UCSD-AML1 (cell line): ENCODE measurements at regions not wholly inside any gene's neighbourhood (a gene's known extent, or its start where the extent isn't known, plus 50 kb on each side); places are given as distances from the start of the nearest gene placed in this dataset.

Experiments used
- DNase-seq: peaks from one replicate; lab custom pipeline; 2025; ENCODE audit not compliant: unreplicated experiment; lab: John Stamatoyannopoulos, UW

GRCh38 chr9:113646946-113647914 lies 183.7 kb downstream of the RGS3 start:
- no peak for DNase-seq

- DNase-seq: no peak
Measured at GRCh38 chr9:113648048-113648447, 184.5 kb downstream of the RGS3 start.

DNA sequence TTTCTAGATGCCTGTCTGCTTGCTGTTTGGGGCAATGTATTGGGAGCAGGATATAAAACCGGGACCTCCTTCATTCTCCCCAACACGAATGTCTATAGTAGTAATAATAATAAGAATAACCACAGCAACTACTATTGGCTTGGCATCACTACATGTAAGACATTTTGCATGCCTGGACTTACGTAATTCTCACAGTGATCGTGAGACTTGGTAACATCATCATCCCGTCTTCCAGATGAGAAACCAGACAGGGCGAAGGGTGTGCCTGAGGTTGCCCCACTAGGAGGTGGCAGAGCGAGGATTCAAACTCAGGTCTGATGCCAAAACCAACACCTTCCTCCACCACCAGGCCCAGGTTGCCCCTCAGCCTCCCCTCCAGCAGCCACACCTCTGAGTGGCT lies 185.1 kb downstream of the RGS3 start:
- DNase-seq: no peak

DNA sequence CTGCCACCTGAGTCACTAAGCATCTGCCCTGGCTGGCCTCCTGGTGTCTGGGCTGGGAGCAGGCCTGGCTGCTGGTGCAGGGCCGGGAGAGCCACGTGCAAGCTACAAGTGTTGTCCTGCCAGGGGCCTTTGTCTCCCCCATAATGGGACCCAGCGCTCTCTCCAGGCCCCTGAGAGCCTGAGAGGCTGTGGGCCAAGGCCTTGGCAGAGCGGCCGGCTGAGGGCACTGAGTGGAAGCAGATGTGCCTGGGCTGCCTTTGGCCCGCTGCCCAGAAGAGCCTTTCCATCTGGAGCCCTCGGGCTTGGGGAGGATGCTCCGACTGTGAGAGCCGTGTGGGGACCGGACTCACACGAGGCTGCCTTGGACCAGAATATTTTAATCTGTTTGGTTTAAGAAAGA lies 185.5 kb downstream of the RGS3 start:
- DNase-seq: no peak

DNA sequence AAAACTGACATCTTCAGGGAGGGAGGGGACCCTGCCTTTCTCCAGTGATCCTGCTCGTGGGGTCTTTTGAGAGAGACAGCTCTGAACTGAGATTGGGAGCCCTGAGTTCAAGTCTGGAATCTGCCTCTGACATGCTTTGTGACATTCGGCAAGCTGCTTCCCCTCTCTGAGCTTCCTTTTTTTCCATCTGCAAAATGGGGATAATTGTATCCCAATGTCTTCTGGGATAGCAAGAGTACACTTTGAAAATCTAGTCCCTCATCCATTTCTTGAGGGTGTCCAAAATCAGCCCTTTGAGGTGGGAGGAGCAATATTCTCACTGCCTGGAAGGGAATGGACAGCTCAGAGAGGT lies 186.3 kb downstream of the RGS3 start:
- no peak for DNase-seq

DNA sequence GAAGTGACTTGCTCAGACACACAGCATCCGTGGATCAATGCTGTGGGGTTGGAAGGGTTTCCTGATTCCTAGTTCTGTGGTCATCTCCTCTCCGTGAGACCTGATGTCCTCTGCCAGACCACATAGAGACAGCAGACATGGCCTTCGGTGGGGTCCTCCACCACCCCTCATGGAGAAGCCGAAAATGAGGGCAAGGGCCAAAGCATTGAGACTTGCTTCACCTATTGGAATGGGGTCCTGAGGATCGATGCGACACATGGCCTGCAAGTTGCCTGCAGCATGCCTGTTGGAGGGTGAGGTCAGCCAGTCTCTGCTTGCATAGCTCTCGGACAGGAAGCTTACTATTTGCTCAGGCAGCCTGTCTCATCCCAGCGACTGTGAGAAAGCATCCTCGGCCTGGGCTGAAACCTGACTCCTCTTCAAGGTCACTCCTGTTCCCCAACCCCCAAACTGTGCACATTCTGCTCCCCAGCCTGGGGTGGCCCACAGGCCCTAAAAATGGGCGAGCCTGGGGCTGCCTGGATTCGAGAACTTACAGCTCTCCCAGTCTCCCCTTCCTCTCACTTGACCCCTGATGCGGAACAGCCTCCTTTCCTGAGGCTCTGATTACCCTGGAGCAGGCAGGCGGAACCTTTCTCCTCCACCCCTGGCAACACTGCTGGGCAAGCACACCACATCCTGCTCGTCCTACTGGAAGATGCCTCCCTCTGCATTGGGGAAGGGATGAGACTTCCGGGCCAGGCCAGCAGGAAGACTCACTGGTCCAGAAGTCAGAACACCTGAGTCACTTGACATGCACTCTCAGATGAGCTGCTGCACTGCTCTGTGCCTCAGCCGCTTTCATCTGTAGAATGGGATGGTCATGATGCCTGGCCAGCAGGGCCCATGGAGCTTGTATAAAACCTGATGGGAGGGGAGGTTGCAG lies 186.9 kb downstream of the RGS3 start:
- peak; percentile 53 for DNase-seq

DNA sequence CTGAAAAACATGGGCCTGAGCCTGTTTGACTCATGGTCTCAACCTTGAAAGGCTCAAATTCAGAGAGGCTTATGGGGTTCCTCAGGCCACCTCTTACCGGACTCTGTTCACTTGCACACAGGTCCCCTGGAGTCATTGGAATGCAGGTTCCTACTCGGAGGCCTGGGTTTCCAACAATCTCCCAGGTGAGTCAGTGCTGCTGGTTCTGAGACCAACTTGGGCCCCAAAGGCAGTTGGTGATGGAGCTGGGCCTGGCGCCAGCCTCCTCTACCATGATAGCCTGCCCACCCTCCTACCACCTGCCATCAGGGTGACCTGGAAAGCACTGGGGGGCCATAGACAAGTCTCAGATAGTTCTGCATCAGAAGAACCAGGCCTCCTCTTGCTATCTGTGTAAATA lies 188.4 kb downstream of the RGS3 start:
- DNase-seq: no peak

DNA sequence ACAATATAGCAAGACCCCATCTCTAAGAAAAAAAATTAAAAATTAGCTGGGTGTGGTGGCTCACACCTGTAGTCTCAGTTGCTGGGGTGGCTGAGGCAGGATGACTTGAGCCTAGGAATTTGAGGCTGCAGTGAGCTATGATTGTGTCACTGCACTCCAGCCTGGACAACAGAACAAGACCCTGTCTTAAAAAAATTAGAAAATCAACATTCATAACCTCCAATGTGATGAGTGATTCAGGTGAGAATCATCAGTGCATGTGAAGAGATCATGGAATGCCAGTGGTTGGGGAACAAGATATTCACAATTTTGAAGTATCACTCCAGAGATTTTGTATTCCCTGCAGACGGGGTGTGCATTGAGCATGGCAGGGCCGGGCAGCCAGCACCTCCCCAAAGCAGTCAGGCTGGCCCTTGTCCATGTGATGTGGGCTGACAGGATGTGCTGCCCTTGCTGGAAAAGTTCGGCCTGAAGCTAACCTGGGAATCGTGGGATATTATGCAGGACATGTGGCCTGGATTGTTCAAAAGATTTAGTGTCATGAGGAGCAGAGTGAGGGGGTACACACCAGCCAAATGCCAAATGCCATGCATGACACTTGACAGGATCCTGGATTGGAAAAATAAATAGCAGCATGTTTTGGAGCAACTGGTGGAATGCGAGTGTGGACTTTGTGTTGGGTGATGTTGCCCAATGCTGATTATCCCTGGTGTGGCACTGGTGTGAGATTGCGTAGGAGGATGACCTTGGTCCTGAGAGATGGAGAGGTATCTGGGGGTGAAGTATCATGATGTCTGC lies 189.0 kb downstream of the RGS3 start:
- no peak for DNase-seq

- no peak for DNase-seq
Measured at GRCh38 chr9:113653746-113654604, 190.4 kb downstream of the RGS3 start.

DNA sequence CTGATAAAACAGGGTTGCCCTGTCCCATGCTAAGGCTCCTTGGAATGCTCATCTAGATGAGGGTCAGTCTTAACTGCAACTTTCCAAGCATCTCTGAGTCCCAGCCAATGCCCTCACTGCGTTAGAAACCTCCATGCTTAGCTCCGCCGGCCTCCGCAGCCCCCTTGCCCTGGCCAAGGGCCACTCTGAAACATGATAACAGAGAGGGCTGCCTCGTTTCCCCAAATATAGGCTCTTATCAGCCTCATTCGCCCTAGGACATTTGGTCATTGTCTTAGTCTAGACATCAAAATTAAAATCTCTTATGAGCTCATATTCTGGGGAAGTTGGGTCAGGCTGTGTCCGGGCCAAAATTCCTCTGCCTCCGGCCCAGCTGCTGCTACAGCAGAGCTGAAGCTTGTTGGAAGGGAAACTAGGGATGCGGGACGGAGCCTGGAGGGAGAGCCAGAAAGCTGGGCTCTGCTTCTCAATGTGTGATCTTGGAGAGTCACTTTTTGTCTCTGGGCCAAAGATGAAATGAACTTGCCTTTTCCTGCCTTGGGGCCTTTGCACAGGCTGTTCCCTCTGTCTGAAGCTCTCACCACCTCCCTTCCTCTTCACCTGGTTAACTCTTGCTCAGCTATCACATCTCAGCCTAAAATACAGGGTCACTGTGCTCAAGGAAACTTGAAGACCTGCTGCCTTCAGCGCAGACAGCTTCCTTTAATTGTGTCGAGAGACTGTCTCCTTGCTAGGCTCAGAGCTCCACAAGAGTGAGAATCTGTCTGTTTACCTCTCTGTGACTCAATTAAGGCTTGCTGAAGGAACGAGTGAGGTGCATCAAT lies 191.3 kb downstream of the RGS3 start:
- DNase-seq: no peak

- DNase-seq: peak; percentile 39
Measured at GRCh38 chr9:113656771-113657670, 193.5 kb downstream of the RGS3 start.

DNA sequence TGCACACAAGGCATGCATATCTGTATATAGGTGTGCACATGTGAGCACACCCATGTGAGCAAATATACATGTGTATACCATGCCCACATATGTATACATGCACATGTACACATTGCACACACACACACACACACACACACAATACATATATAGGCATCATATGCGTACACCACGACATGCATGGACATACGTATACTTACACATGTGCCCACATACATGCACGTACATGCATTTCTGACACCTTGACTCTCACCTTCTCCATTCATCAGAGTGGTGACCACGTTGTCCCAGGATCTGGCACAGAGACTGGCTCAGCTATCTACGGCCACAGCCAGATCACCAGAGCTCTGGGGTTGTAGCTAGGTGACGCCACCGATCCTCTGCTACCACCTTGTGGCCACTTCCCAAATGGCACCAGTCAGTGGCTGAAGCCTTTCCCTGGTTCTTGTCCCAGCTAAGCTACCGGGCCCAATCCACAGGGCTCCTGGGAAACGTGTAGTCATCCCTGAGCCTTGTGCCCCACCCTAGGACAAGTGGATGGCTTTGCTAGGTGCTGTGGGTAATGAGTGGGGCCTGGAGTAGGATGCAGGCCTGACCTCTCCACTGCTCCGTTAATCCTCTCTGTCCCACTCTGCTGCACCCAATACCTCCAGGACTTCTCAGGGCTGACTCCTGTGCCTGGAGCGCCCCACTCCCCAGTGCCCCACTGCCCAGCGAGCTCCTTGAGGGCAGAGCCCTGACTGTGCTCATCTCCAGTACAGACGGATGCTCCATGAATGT lies 194.4 kb downstream of the RGS3 start:
- DNase-seq: peak; percentile 85

GRCh38 chr9:113658545-113658895 lies 195.0 kb downstream of the RGS3 start:
- no peak for DNase-seq

DNA sequence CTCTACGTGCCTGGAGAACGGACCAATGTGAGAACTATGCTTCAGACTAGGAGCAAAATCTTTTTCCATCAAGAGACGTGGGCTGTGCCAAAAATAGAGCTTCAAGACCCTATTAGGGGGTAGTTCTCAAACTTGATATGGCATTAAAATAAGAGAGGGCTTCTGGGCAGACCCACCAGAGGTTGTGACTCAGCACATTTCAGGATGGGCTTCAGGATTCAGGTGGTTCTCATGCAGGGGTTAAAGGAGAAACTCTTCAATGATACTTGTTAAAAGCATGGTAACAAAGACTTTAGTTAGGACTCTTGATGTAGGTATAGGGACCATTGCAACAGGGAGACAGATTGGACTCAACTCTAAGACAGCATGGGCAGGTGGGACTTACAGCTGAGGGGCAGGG lies 195.5 kb downstream of the RGS3 start:
- DNase-seq: no peak

DNA sequence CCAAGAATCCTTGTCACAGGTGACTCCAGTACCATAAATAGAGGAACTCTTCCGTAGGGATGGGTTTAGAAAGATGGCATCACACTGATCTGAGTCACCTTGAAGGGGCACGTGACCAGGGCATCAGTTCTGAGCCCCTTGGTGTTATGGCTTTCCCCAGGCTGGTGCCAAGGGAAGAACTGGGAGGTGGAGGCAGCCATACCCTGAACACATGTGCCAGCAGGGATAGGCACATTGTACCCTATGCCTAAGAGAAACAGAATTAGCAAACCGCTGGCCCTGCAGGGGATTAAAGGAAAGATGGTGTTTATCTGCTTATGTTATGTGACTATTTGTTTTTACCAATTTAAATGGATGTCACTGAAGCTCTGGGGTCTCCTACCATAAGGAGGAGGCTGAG lies 196.2 kb downstream of the RGS3 start:
- no peak for DNase-seq

GRCh38 chr9:113660196-113660595 lies 196.7 kb downstream of the RGS3 start:
- no peak for DNase-seq

DNA sequence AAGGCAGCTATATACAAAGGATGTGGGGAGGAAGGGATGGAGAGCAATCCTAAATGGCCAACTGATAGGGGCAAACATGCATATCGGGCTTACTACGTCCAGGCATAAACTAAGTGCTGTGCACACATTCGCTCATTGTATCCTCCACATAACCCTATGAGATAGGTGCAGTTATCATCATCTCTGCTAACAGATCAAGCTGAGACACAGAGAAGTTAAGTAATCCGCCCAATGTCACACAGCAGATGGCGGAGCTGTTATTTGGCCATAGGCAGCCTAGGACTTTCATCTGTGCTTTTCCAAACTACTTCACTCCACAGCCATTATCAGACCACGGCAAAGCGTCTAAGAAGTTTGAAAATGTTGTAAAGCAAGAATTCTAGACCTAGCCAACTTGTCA lies 197.5 kb downstream of the RGS3 start:
- no peak for DNase-seq
